Ectodermal cell (in vitro differentiated cells): ENCODE measurements at regions not wholly inside any gene's neighbourhood (a gene's known extent, or its start where the extent isn't known, plus 50 kb on each side); places are given as distances from the start of the nearest gene placed in this dataset.

Experiments used
- H3K27ac ChIP-seq: 2 replicates; pipeline ENCODE4 v1.7.0; 2013; ENCODE audit warnings: mild to moderate bottlenecking, low read depth, low read length; ENCODE audit not compliant: insufficient read depth, poor library complexity, severe bottlenecking
- H3K27me3 ChIP-seq: 2 replicates; pipeline ENCODE4 v1.7.0; 2013; ENCODE audit warnings: mild to moderate bottlenecking, low read length; ENCODE audit not compliant: insufficient read depth, control insufficient read depth, poor library complexity, severe bottlenecking
- H3K36me3 ChIP-seq: one replicate; pipeline ENCODE4 v1.7.0; 2013; ENCODE audit warnings: low read length; ENCODE audit not compliant: control insufficient read depth, insufficient read depth
- H3K4me1 ChIP-seq: one replicate; pipeline ENCODE4 v1.7.0; 2013; ENCODE audit warnings: low read length; ENCODE audit not compliant: control insufficient read depth, insufficient read depth
- H3K4me3 ChIP-seq: 2 replicates; pipeline ENCODE4 v1.7.0; 2013; ENCODE audit warnings: low read depth, low read length, control low read depth; ENCODE audit not compliant: insufficient read depth
- H3K9me3 ChIP-seq: 2 replicates; pipeline ENCODE4 v1.7.0; 2013; ENCODE audit warnings: mild to moderate bottlenecking, low read length, moderate library complexity; ENCODE audit not compliant: control insufficient read depth
- WGBS, 2 experiments: methylation state at CpG; one replicate each; pipeline ENCODE4 v1.1.7; 2013; ENCODE audit warnings: missing lambda C conversion rate in 2 of 2; 5-methylcytosine and 5-hydroxymethylcytosine counted together

DNA sequence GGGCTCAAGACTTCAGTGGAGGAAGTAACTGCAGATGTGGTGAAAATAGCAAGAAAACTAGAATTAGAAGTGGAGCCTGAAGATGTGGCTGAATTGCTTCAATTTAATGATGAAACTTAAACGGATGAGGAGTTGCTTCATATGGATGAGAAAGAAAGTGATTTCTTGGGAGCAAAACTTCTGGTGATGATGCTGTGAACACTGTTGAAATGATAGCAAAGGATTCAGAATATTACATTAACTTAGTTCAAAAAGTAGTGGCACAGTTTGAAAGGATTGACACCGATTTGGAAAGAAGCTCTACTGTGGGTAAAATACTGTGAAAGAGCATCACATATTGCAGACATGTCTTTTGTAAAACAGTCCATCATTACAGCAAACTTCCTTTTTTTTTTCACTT is 638.0 kb downstream of the NYAP2 start:
- Histone ChIP-seq H3K27ac (no peak overlapping the region), H3K4me3 (no peak overlapping the region), H3K36me3 (no peaks in the 10 kb centered on the region), H3K4me1 (peaks cover under 1% of the 10 kb centered on the region), H3K9me3 (no peaks in the 10 kb centered on the region), H3K27me3 (no peaks in the 10 kb centered on the region)
- WGBS, 2 experiments: 92 to 100% methylated on average over 2 of the region's 2 CpGs

GRCh38 chr2:226031647-226032501 is 632.4 kb downstream of the NYAP2 start:
- Histone ChIP-seq H3K4me3 (peak overlapping the region; percentile 18), H3K27ac (peak overlapping the region; percentile 73), H3K9me3 (no peaks in the 10 kb centered on the region), H3K4me1 (peaks cover 19% of the 10 kb centered on the region), H3K36me3 (no peaks in the 10 kb centered on the region), H3K27me3 (no peaks in the 10 kb centered on the region)
- WGBS, 2 experiments: 18 to 25% methylated on average over 6 of the region's 6 CpGs

- no peaks in the 10 kb centered on the region for H3K9me3 ChIP-seq
- no peaks in the 10 kb centered on the region for H3K27me3 ChIP-seq
- H3K36me3 ChIP-seq: no peaks in the 10 kb centered on the region
- peaks cover 19% of the 10 kb centered on the region for H3K4me1 ChIP-seq
- peak overlapping the region; percentile 18 for H3K4me3 ChIP-seq
- H3K27ac ChIP-seq: peak overlapping the region; percentile 73
- WGBS, 2 experiments: 0% methylated on average over 34 of the region's 34 CpGs
These were observed 631.5 kb downstream of the NYAP2 start for GRCh38 chr2:226030788-226031646.

GRCh38 chr2:226030369-226030768 is 630.9 kb downstream of the NYAP2 start:
- WGBS, 2 experiments: 3 to 11% methylated on average over 5 to 8 of the region's 8 CpGs
- H3K36me3 ChIP-seq: no peaks in the 10 kb centered on the region
- no peaks in the 10 kb centered on the region for H3K9me3 ChIP-seq
- H3K4me3 ChIP-seq: no peak overlapping the region
- H3K4me1 ChIP-seq: peaks cover 19% of the 10 kb centered on the region
- no peaks in the 10 kb centered on the region for H3K27me3 ChIP-seq
- H3K27ac ChIP-seq: no peak overlapping the region

- H3K27me3 ChIP-seq: no peaks in the 10 kb centered on the region
- no peaks in the 10 kb centered on the region for H3K9me3 ChIP-seq
- no peaks in the 10 kb centered on the region for H3K4me1 ChIP-seq
- H3K27ac ChIP-seq: no peak overlapping the region
- H3K4me3 ChIP-seq: no peak overlapping the region
- no peaks in the 10 kb centered on the region for H3K36me3 ChIP-seq
These were observed 624.4 kb downstream of the NYAP2 start for GRCh38 chr2:226023946-226024345.

- no peak overlapping the region for H3K4me3 ChIP-seq
- 59 to 60% methylated on average over 5 of the region's 5 CpGs for WGBS, 2 experiments
- no peaks in the 10 kb centered on the region for H3K4me1 ChIP-seq
- no peaks in the 10 kb centered on the region for H3K27me3 ChIP-seq
- H3K27ac ChIP-seq: no peak overlapping the region
- H3K36me3 ChIP-seq: no peaks in the 10 kb centered on the region
- no peaks in the 10 kb centered on the region for H3K9me3 ChIP-seq
These were observed 623.9 kb downstream of the NYAP2 start for GRCh38 chr2:226023383-226023782.

- H3K27me3 ChIP-seq: no peaks in the 10 kb centered on the region
- no peaks in the 10 kb centered on the region for H3K36me3 ChIP-seq
- H3K4me1 ChIP-seq: no peaks in the 10 kb centered on the region
- H3K9me3 ChIP-seq: no peaks in the 10 kb centered on the region
- no peak overlapping the region for H3K27ac ChIP-seq
- no peak overlapping the region for H3K4me3 ChIP-seq
- 100% methylated on average over 1 of the region's 1 CpG for WGBS, 2 experiments
These were observed 621.4 kb downstream of the NYAP2 start for GRCh38 chr2:226020956-226021355.

GRCh38 chr2:226020176-226020575 is 620.7 kb downstream of the NYAP2 start:
- Histone ChIP-seq H3K36me3 (no peaks in the 10 kb centered on the region), H3K4me1 (no peaks in the 10 kb centered on the region), H3K27ac (no peak overlapping the region), H3K4me3 (no peak overlapping the region), H3K27me3 (no peaks in the 10 kb centered on the region), H3K9me3 (no peaks in the 10 kb centered on the region)

GRCh38 chr2:226018641-226019040 is 619.1 kb downstream of the NYAP2 start:
- WGBS, 2 experiments: 86 to 92% methylated on average over 2 of the region's 2 CpGs
- Histone ChIP-seq H3K36me3 (no peaks in the 10 kb centered on the region), H3K4me1 (no peaks in the 10 kb centered on the region), H3K9me3 (no peaks in the 10 kb centered on the region), H3K27ac (no peak overlapping the region), H3K4me3 (no peak overlapping the region), H3K27me3 (no peaks in the 10 kb centered on the region)

GRCh38 chr2:226017537-226017936 is 618.0 kb downstream of the NYAP2 start:
- Histone ChIP-seq H3K4me1 (no peaks in the 10 kb centered on the region), H3K9me3 (no peaks in the 10 kb centered on the region), H3K27me3 (no peaks in the 10 kb centered on the region), H3K4me3 (no peak overlapping the region), H3K36me3 (no peaks in the 10 kb centered on the region), H3K27ac (no peak overlapping the region)
- WGBS, 2 experiments: 90 to 93% methylated on average over 2 of the region's 2 CpGs
